G401 (cell line): ENCODE measurements at regions not wholly inside any gene's neighbourhood (a gene's known extent, or its start where the extent isn't known, plus 50 kb on each side); places are given as distances from the start of the nearest gene placed in this dataset.
"Not testable (repeated sequence)": the region's sequence is repeated elsewhere in the genome, so short reads cannot be mapped to it uniquely, and the experiment has no call there.

Experiments
- DNase-seq: peaks from one replicate; pipeline ENCODE4 v3.0.0-alpha.2; 2015; ENCODE audit warnings: low spot score
- in situ Hi-C: cut with HindIII; loops from 2 replicates; pipeline ENCODE4 v1.10.0; 2016; ENCODE audit warnings: low sequenced_read_pairs, mixed read lengths

DNA sequence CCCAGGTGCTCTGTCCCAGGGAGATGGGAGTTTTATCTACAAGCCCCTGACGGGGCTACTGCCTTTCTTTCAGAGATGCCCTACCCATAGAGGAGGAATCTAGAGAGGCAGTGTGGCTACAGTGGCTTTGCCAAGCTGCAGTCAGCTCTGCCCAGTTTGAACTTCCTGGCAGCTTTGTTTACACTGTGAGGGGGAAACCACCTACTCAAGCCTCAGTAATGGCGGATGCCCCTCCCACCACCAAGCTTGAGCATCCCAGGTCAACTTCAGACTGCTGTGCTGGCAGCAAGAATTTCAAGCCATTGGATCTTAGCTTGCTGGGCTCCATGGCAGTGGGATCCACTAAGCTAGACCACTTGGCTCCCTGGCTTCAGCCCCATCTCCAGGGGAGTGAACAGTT, 53.1 kb upstream of the TMEM252 start:
- in situ Hi-C loops, result not testable (repeated sequence)

DNA sequence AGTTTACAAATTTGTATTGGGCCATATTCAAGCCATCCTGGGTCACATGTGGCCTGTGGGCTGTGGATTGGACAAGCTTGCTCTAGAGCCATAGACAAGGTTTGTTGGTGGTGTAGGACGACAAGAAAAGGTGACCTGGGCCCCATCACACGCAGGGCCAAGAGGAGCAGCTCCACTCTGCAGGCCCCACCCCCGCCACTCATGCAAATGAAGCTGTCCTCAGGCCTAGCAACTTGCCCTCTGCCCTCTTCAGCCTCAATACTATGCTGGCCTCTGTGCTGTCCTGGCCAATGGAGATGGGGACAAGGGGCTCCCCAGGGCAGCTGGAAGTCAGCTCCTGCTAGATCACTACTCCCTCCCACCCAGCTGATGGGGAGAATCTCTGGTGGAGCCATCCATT, 55.2 kb upstream of the TMEM252 start:
- in situ Hi-C loops, result no loop called here
- no peak for DNase-seq

More for the DNA sequence above, 53.1 kb upstream of the TMEM252 start:
- DNase-seq, result not testable (repeated sequence)

GRCh38 chr9:68597362-68597997, 56.8 kb upstream of the TMEM252 start:
- DNase-seq, result no peak
- in situ Hi-C loops, result no loop called here

GRCh38 chr9:68599826-68600225, 59.1 kb upstream of the TMEM252 start:
- no peak for DNase-seq
- in situ Hi-C loops, result no loop called here

DNA sequence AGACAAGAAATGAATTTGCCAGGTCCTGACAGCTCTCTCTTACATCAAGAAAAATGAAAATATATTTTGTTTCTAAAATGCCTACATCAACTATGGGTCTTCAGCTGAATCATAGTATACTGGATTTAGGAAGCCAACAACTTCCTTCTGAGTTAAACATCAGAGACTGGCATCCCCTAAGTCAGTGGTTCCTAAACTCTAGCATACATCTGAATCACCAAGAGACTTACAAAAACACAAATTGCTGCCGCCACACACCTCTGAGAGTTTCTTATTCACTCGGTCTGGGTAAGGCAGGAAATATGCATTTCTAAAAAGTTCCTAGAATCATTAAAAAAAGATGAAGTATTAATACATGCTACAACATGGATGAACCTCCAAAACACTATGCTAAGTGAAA, 60.4 kb upstream of the TMEM252 start:
- in situ Hi-C loops, result no loop called here
- DNase-seq, result no peak

- DNase-seq, result no peak
- in situ Hi-C loops, result no loop called here
These were observed 62.7 kb upstream of the TMEM252 start for GRCh38 chr9:68603371-68603770.

GRCh38 chr9:68608763-68609162, 68.1 kb upstream of the TMEM252 start:
- no peak for DNase-seq
- in situ Hi-C loops, result no loop called here

DNA sequence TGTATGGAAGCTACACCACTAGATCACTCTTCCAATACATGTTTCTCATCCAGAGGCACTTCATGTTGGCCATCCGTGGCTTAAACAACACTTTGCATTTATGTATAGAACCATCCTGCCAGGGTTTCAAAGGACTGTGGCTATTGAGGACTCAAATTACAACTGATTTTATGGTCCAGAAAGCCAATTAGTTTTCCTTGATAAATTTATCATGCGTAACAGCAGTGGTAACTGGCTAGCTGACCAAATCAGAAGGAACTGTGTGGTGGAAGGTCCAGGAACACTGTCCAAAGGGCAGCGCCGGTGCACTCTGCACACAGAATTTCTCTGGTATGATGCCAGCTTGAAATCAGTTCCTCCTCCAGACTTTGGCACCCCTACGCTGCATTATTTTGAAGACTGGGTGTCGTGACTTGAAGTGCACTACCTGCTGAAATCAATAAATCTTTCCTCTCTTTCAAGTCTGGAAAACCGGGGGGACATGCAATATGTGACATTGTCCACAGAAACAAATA, 69.3 kb upstream of the TMEM252 start:
- DNase-seq, result no peak
- in situ Hi-C loops, result no loop called here

DNA sequence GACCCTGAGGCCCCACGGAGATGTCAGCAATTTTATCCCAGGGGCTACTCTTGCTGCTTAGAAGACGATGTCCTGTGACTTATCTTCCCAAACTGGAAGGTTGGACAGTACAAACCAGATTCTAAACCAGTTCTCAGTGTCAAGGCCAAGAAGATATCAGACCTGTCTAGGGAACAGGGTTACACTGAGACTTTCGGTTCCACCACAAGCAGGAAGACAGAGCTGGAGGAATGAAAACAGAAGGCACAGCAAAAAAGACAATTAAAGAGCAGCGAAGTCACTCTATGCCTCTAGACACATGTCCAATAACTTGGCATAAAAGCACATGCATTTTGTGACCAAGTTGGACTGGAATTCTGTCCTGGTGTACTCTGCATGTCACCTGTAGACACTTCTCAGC, 73.4 kb upstream of the TMEM252 start:
- in situ Hi-C loops, result no loop called here
- no peak for DNase-seq

DNA sequence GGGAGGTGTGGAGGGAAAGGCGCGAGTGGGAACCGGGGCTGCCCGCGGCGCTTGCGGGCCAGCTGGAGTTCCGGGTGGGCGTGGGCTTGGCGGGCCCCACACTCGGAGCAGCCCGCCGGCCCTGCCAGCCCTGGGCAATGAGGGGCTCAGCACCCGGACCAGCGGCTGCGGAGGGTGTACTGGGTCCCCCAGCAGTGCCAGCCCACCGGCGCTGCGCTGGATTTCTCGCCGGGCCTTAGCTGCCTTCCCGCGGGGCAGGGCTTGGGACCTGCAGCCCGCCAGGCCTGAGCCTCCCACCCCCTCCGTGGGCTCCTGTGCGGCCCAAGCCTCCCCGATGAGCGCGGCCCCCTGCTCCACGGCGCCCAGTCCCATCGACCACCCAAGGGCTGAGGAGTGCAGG, 76.3 kb upstream of the TMEM252 start:
- DNase-seq, in situ Hi-C loops: not testable (repeated sequence)

DNA sequence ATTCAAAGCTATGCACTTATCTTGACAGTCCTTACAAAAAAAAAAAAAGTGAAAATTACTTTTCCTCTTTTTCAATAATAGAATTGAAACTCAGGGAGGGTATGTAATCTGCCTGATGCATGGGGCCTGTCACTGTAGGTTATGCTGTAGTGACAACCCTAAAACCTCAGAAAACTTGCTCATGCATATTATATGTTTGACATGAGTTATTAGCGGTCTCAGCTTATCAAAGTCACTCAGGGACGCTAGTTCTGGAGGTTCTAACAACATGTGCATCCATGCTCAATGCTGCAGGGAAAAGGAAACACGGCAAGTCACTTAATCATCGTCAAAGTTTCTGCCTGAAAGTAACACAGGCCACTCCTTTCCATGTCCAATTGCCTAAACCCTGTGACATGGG, 78.4 kb upstream of the TMEM252 start:
- in situ Hi-C loops, result no loop called here
- no peak for DNase-seq

GRCh38 chr9:68619636-68620035, 79.0 kb upstream of the TMEM252 start:
- in situ Hi-C loops, result no loop called here
- DNase-seq, result no peak

DNA sequence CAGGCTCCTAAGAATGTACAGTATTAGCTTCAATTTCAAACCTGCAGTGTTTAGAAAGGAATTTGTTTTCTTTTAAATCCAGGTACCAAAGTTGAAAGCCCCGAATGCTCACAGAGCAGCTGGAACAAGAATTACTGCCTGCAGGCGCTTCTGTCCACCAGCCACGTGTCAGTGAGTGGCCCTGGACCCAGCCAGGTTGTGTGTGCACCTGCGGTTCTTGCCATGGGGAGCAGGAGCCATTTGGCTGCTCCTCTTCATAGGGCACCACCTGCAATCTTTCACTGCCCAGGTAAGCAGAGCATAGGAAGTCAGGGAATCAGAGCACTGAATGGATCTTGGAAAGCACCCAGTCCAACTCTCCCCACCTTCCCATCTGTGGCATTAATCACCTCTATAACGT, 79.5 kb upstream of the PIP5K1B start:
- peak; percentile 51 for DNase-seq
- in situ Hi-C loops, result no loop called here

DNA sequence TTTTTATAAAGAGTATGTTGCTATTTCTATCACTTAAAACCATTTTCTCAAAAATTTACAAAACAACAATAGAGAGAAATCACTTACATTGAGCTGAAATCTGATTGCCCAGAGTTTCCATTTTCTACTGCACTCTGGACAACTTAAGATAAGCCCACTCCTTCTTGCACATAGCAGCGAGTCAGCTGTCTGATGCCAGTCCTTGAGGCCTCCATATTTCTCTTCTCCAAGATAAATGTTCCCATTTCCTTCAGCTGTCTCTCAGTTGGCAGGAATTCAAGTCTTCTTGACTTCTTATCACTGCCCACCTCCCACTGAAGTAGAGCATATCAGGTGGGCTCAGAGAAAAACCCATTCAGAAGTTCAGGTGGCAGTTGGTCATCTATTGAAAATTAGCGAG, 78.5 kb upstream of the PIP5K1B start:
- no peak for DNase-seq
- in situ Hi-C loops, result no loop called here

DNA sequence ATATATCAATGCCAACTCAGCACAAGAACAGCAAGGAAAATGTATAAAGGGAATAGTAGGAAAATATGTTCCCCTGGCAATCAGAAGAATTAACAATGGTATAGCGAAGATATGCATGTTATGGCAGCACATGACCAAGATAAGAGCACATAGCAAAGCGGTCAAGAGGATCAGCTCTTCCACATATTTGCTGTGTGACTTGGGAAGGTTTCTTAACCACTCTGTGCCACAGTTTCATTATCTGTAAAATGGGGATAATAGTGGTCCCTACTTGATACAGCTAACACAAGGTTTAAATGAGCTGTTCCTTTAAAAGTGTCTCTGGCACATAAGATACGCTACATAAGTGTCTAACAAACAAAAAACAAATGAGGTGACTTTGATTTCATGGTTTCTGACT, 77.9 kb upstream of the PIP5K1B start:
- no peak for DNase-seq
- in situ Hi-C loops, result no loop called here

- DNase-seq, result no peak
- in situ Hi-C loops, result no loop called here
These were observed 77.4 kb upstream of the PIP5K1B start for GRCh38 chr9:68627594-68627993.

DNA sequence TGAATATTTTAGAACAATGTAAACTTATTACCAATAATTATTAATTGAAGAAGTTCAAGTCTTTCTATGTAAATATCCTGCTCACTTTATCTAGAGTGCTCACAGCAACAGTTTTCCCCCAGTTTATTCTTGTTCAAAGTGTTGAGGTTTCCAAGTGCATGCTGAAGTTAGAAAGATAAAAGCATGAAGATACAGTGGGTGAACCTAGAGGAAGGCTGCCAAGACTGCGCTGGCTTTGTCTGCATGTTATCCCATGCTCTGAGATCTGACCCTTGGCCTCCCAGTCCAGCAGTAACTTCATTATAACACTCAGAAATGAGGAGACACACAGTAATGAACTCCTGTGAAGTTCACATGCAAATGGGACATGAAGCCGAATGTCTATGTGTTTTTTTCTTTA, 76.0 kb upstream of the PIP5K1B start:
- in situ Hi-C loops, result no loop called here
- no peak for DNase-seq

- DNase-seq, result peak; percentile 57
- in situ Hi-C loops, result no loop called here
These were observed 73.2 kb upstream of the PIP5K1B start for GRCh38 chr9:68631811-68632210.

DNA sequence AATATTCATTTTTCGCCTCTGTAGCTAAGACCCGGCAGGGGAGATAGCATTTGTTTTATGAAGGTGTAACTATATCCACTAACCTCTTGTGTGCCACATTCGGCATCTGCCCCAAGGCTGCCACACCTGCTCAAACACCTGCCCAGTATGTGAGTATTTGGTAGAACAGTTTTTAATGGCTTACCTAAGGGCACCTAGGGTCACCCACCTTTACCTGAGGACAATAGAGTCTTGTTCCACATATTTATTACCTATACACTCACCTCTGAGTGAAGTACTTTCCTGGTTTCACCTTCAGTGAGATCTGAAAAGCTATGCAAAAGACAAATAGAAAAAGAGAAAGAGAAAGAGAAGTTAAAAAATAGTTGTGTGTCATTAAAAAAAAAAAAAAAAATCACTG, 68.0 kb upstream of the PIP5K1B start:
- in situ Hi-C loops, result no loop called here
- DNase-seq, result no peak

GRCh38 chr9:68639261-68639660, 65.8 kb upstream of the PIP5K1B start:
- in situ Hi-C loops, DNase-seq: not testable (repeated sequence)

- in situ Hi-C loops, result no loop called here
- no peak for DNase-seq
These were observed 64.5 kb upstream of the PIP5K1B start for GRCh38 chr9:68640421-68641089.
